ENCODE measurements at regions not wholly inside any gene's neighbourhood (a gene's known extent, or its start where the extent isn't known, plus 50 kb on each side); places are given as distances from the start of the nearest gene placed in this dataset.

DNA sequence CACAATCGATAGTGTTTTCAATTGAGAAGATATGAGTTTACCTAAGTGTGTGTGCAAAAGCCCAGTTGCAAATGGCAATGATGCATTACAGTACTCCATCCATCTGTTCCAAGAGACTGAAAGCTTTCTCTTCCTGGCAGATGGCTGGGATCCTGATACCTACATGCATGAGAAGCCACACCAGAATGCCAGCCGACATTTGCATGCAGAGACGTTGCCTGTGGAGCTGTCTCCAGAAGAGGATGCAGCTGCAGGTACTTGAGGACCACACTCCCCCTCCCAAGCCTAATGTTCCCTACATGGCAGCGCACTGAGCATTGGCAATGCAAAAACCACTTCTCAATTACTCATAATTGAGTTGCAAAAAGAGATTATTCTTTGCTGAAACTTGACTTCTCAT, 332.1 kb downstream of the WDR11 start:
- FAIRE-seq (no peak), DNase-seq (no peak)
- Histone ChIP-seq H3K27me3 (ENCODE audit: control insufficient read depth, insufficient read depth, low read length) (no peaks in the 10 kb centered on the region), H3K9me3 (ENCODE audit: control insufficient read depth in 2 of 3, insufficient read depth in 1 of 3, low read length in 3 of 3) (no peaks in the 10 kb centered on the region), H3K36me3 (ENCODE audit: control insufficient read depth in 2 of 3, insufficient read depth in 3 of 3, low read length in 3 of 3) (no peaks in the 10 kb centered on the region), H3K4me3 (ENCODE audit: low read length in 3 of 3) (no peak overlapping the region), H3K27ac (ENCODE audit: low read depth in 2 of 2, low read length in 2 of 2) (no peak overlapping the region), H3K4me1 (ENCODE audit: control insufficient read depth in 2 of 3, insufficient read depth in 2 of 3, low read depth in 1 of 3, low read length in 3 of 3) (no peaks in the 10 kb centered on the region), H3K9ac (ENCODE audit: low read length in 3 of 3) (no peak overlapping the region)
- intact Hi-C loops (cut with DNase I), result no loop called here
- TF ChIP-seq, protein P1, sequence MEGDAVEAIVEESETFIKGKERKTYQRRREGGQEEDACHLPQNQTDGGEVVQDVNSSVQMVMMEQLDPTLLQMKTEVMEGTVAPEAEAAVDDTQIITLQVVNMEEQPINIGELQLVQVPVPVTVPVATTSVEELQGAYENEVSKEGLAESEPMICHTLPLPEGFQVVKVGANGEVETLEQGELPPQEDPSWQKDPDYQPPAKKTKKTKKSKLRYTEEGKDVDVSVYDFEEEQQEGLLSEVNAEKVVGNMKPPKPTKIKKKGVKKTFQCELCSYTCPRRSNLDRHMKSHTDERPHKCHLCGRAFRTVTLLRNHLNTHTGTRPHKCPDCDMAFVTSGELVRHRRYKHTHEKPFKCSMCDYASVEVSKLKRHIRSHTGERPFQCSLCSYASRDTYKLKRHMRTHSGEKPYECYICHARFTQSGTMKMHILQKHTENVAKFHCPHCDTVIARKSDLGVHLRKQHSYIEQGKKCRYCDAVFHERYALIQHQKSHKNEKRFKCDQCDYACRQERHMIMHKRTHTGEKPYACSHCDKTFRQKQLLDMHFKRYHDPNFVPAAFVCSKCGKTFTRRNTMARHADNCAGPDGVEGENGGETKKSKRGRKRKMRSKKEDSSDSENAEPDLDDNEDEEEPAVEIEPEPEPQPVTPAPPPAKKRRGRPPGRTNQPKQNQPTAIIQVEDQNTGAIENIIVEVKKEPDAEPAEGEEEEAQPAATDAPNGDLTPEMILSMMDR (IDR thresholded peaks at IDR 0.05; ENCODE audit: borderline replicate concordance, extremely low read depth, insufficient read depth), result no peak

GRCh38 chr10:121183707-121184106, 332.5 kb downstream of the WDR11 start:
- no peaks in the 10 kb centered on the region for H3K9me3 ChIP-seq (ENCODE audit: control insufficient read depth in 2 of 3, insufficient read depth in 1 of 3, low read length in 3 of 3)
- intact Hi-C loops (cut with DNase I), result no loop called here
- H3K9ac ChIP-seq (ENCODE audit: low read length in 3 of 3), result no peak overlapping the region
- H3K4me3 ChIP-seq (ENCODE audit: low read length in 3 of 3), result no peak overlapping the region
- H3K27me3 ChIP-seq (ENCODE audit: control insufficient read depth, insufficient read depth, low read length), result no peaks in the 10 kb centered on the region
- TF ChIP-seq, protein P1 (IDR thresholded peaks at IDR 0.05; ENCODE audit: borderline replicate concordance, extremely low read depth, insufficient read depth), result no peak
- DNase-seq (no peak), FAIRE-seq (no peak)
- H3K36me3 ChIP-seq (ENCODE audit: control insufficient read depth in 2 of 3, insufficient read depth in 3 of 3, low read length in 3 of 3), result no peaks in the 10 kb centered on the region
- no peaks in the 10 kb centered on the region for H3K4me1 ChIP-seq (ENCODE audit: control insufficient read depth in 2 of 3, insufficient read depth in 2 of 3, low read depth in 1 of 3, low read length in 3 of 3)
- H3K27ac ChIP-seq (ENCODE audit: low read depth in 2 of 2, low read length in 2 of 2), result no peak overlapping the region

DNA sequence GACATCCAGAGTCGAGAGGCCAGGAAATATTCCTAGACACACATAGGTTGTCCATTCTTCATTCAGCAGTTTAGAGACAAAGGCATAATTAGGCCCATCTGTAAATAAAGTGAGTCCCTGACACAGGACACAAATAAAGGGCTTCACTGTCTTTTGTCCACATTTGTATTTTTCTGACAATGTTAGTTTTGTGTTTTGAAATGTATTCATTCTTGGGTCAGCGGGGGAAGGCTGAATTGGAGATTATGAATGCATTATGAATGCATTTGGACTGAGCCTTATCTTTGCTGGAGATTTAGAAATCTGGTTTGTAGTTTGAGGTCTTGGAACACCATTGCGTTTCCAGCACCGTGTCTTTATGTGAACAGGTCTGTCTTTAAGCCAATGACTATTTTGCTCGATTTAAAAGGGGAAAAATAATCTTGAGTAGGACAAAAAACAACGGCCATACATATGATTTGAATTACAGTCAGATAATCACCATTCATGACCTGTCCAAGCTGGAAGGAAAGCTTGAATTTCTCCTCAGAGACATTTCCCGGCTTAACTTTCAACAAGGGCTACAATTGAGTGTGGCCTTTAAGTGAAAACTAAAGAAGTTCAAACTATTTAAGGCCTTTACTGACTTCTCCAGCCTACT, 334.8 kb downstream of the WDR11 start:
- H3K4me3 ChIP-seq (ENCODE audit: low read length in 3 of 3), result no peak overlapping the region
- intact Hi-C loops (cut with DNase I), result no loop called here
- H3K27me3 ChIP-seq (ENCODE audit: control insufficient read depth, insufficient read depth, low read length), result no peaks in the 10 kb centered on the region
- FAIRE-seq (no peak), DNase-seq (no peak)
- H3K27ac ChIP-seq (ENCODE audit: low read depth in 2 of 2, low read length in 2 of 2), result no peak overlapping the region
- H3K36me3 ChIP-seq (ENCODE audit: control insufficient read depth in 2 of 3, insufficient read depth in 3 of 3, low read length in 3 of 3), result no peaks in the 10 kb centered on the region
- H3K4me1 ChIP-seq (ENCODE audit: control insufficient read depth in 2 of 3, insufficient read depth in 2 of 3, low read depth in 1 of 3, low read length in 3 of 3), result no peaks in the 10 kb centered on the region
- no peaks in the 10 kb centered on the region for H3K9me3 ChIP-seq (ENCODE audit: control insufficient read depth in 2 of 3, insufficient read depth in 1 of 3, low read length in 3 of 3)
- H3K9ac ChIP-seq (ENCODE audit: low read length in 3 of 3), result no peak overlapping the region
- TF ChIP-seq, protein P1 (IDR thresholded peaks at IDR 0.05; ENCODE audit: borderline replicate concordance, extremely low read depth, insufficient read depth), result no peak

DNA sequence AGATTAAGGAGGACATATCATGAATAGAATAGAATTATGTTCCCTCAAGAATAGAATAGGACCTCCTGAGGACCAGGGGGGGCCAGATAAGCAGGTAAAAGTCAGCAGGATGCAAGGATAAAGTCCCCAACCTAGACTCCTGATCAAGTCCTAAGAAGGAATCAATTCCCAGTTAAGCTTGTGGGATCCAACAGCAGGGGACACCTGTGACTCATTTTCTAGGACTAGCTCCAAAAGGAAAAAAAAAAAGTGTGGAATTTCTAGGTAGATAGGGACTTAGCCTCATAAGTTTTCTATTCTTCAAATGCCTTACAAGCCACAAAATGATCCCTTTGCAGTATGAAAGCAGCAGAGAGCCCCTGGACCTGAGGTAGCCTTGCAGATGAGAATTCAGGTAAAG, 336.2 kb downstream of the WDR11 start:
- no peak for FAIRE-seq
- no peak overlapping the region for H3K4me3 ChIP-seq (ENCODE audit: low read length in 3 of 3)
- H3K9me3 ChIP-seq (ENCODE audit: control insufficient read depth in 2 of 3, insufficient read depth in 1 of 3, low read length in 3 of 3), result no peaks in the 10 kb centered on the region
- no peaks in the 10 kb centered on the region for H3K4me1 ChIP-seq (ENCODE audit: control insufficient read depth in 2 of 3, insufficient read depth in 2 of 3, low read depth in 1 of 3, low read length in 3 of 3)
- intact Hi-C loops (cut with DNase I), result no loop called here
- H3K9ac ChIP-seq (ENCODE audit: low read length in 3 of 3), result no peak overlapping the region
- H3K36me3 ChIP-seq (ENCODE audit: control insufficient read depth in 2 of 3, insufficient read depth in 3 of 3, low read length in 3 of 3), result no peaks in the 10 kb centered on the region
- no peak for DNase-seq
- no peaks in the 10 kb centered on the region for H3K27me3 ChIP-seq (ENCODE audit: control insufficient read depth, insufficient read depth, low read length)
- no peak overlapping the region for H3K27ac ChIP-seq (ENCODE audit: low read depth in 2 of 2, low read length in 2 of 2)
- TF ChIP-seq, protein P1 (IDR thresholded peaks at IDR 0.05; ENCODE audit: borderline replicate concordance, extremely low read depth, insufficient read depth), result no peak

Data from kidney (tissue), 13 donors.